Kidney (tissue), 13 donors: ENCODE measurements at regions not wholly inside any gene's neighbourhood (a gene's known extent, or its start where the extent isn't known, plus 50 kb on each side); places are given as distances from the start of the nearest gene placed in this dataset.

Source experiments
- DNase-seq, 5 donors: peaks; one replicate each; pipeline ENCODE4 v3.0.0-alpha.2; 2013 to 2020
- FAIRE-seq: peaks from 2 replicates; lab custom pipeline; 2012; peaks lifted over from hg19 to GRCh38; lab: Jason Lieb, UNC
- H3K27ac ChIP-seq, 2 donors: one replicate each; pipeline ENCODE4 v1.7.0; 2013; ENCODE audit warnings: low read depth in 2 of 2, low read length in 2 of 2, inconsistent platforms in 1 of 2
- H3K27me3 ChIP-seq: one replicate; pipeline ENCODE4 v1.7.1; 2013; ENCODE audit warnings: low read length, inconsistent platforms; ENCODE audit not compliant: control insufficient read depth, insufficient read depth
- H3K36me3 ChIP-seq, 3 donors: one replicate each; pipeline versions ENCODE4 v1.7.0 to v1.7.1; 2013; ENCODE audit warnings: low read length in 3 of 3, control low read depth in 1 of 3, inconsistent platforms in 1 of 3; ENCODE audit not compliant: insufficient read depth in 3 of 3, control insufficient read depth in 2 of 3
- H3K4me1 ChIP-seq, 3 donors: one replicate each; pipeline versions ENCODE4 v1.7.0 to v1.7.1; 2013; ENCODE audit warnings: low read length in 3 of 3, inconsistent platforms in 1 of 3, low read depth in 1 of 3; ENCODE audit not compliant: control insufficient read depth in 2 of 3, insufficient read depth in 2 of 3
- H3K4me3 ChIP-seq, 3 donors: one replicate each; pipeline versions ENCODE4 v1.7.0 to v1.8.1; 2013; ENCODE audit warnings: low read length in 3 of 3, control low read depth in 1 of 3, inconsistent platforms in 1 of 3
- H3K9ac ChIP-seq, 3 donors: one replicate each; pipeline versions ENCODE4 v1.7.0 to v1.7.1; 2013; ENCODE audit warnings: low read length in 3 of 3, control low read depth in 1 of 3, inconsistent platforms in 1 of 3
- H3K9me3 ChIP-seq, 3 donors: one replicate each; pipeline versions ENCODE4 v1.7.0 to v1.7.1; 2013; ENCODE audit warnings: low read length in 3 of 3, control low read depth in 1 of 3, inconsistent platforms in 1 of 3; ENCODE audit not compliant: control insufficient read depth in 2 of 3, insufficient read depth in 1 of 3
- intact Hi-C: fragments of 100-400 bp; cut with DNase I; formaldehyde crosslinking; loops from one replicate; pipeline ENCODE4 v1.11.1; 2022
- TF ChIP-seq, protein P1 (sequence below): IDR thresholded peaks from 3 replicates; pipeline ENCODE4 v1.5.1; 2012; ENCODE audit warnings: mild to moderate bottlenecking, moderate library complexity, borderline replicate concordance; ENCODE audit not compliant: insufficient read depth; ENCODE audit errors: extremely low read depth
- donor health status: control.
- donor health status: control.
- donor health status: control.
- donor health status: control.
- donor health status: control.
- donor health status: DM: yes; HTN: yes; CAD: no.
- donor health status: Normal renal cell carcinoma (clear cell type).

DNA sequence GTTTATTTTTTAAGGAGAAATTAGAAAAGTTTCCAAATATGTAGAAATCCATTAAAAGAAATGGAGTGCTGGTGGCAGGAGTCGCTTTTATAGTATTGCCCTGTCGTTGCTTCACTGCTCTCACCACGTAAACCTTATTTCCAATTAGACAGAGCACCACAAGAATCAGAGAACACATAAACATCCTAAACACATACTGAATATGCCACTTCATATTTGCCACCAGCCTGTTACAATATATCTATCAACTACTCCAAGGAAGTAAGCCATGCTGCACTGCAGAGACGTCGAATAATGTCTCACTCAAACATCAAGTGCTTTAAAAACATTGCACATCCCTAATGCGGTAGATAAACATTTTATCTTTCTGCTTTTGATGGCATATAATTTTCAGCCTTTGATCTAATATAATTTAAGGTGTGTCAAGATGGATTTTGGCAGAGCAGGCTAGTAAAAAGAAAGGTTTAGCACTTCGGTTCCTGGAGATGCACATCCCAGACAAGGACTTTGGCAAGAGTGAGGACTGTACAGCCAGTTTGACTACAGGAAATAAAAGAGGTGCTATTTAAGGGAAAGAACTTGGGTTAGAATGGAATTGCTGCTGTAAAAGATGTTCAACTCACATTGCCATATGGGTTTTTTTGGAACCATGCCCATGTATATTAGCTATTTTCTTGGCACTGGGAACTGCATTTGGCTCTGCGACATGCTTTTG, 932.3 kb downstream of the EFNB2 start:
- DNase-seq (no peak), FAIRE-seq (no peak)
- Histone ChIP-seq H3K4me3 (no peak overlapping the region), H3K27ac (no peak overlapping the region), H3K27me3 (no peaks in the 10 kb centered on the region), H3K36me3 (no peaks in the 10 kb centered on the region), H3K4me1 (no peaks in the 10 kb centered on the region), H3K9ac (no peak overlapping the region), H3K9me3 (no peaks in the 10 kb centered on the region)
- intact Hi-C loops = no loop called here
- TF ChIP-seq, protein P1, sequence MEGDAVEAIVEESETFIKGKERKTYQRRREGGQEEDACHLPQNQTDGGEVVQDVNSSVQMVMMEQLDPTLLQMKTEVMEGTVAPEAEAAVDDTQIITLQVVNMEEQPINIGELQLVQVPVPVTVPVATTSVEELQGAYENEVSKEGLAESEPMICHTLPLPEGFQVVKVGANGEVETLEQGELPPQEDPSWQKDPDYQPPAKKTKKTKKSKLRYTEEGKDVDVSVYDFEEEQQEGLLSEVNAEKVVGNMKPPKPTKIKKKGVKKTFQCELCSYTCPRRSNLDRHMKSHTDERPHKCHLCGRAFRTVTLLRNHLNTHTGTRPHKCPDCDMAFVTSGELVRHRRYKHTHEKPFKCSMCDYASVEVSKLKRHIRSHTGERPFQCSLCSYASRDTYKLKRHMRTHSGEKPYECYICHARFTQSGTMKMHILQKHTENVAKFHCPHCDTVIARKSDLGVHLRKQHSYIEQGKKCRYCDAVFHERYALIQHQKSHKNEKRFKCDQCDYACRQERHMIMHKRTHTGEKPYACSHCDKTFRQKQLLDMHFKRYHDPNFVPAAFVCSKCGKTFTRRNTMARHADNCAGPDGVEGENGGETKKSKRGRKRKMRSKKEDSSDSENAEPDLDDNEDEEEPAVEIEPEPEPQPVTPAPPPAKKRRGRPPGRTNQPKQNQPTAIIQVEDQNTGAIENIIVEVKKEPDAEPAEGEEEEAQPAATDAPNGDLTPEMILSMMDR = no peak

DNA sequence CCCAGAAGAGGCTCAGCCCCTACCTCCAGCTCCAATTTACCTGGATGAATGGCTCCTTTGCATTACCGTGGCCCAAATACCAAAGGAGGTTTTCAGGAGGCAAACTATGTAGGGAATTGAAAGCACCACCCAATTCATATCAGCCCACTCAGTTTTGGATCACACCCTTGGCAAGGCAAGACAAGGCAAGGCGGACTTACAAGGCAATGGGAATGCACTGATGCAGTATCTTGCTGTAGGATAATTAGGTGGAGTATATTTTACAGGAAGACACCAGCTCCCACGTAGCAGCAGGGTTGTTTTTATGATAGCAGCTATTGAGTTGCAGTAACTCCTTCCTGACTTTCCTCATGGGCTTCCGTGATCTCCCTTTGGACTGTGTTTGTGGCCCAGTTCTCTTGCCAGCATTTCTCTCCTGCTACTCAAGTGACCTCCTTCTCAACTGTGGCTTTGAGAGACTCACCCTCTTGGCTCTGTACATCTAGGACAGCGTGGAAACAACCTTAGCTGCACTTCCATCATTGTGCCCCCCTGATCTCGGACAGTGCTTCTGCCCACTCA, 935.9 kb downstream of the EFNB2 start:
- TF ChIP-seq, protein P1 = no peak
- intact Hi-C loops = no loop called here
- no peak overlapping the region for H3K9ac ChIP-seq
- DNase-seq (peak in 1 of 5 donors; percentile 25), FAIRE-seq (no peak)
- no peaks in the 10 kb centered on the region for H3K9me3 ChIP-seq
- H3K4me3 ChIP-seq = no peak overlapping the region
- no peaks in the 10 kb centered on the region for H3K4me1 ChIP-seq
- H3K27ac ChIP-seq = no peak overlapping the region
- no peaks in the 10 kb centered on the region for H3K27me3 ChIP-seq
- H3K36me3 ChIP-seq = no peaks in the 10 kb centered on the region

DNA sequence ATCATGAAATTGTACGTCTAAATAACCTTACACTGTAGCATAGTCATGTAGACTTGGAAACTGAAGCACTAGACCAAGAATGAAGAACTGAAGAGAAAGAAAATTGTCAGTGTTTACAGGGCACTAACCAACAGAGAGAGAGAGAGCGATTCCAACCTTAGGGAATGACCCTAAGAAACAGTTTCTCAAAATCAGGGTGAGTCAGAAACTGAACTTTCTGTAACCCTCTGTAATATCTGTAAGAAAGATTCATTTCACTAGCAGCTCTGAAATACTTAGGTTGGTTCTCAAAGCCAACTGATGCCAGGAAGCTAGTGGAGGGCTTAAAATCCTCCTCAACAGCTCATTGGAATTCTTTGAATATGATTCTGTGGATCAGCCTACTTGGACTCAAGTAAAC, 936.9 kb downstream of the EFNB2 start:
- no peaks in the 10 kb centered on the region for H3K9me3 ChIP-seq
- H3K4me1 ChIP-seq = no peaks in the 10 kb centered on the region
- H3K4me3 ChIP-seq = no peak overlapping the region
- intact Hi-C loops = no loop called here
- H3K27me3 ChIP-seq = no peaks in the 10 kb centered on the region
- TF ChIP-seq, protein P1 = no peak
- no peak overlapping the region for H3K27ac ChIP-seq
- FAIRE-seq (no peak), DNase-seq (no peak)
- H3K36me3 ChIP-seq = no peaks in the 10 kb centered on the region
- H3K9ac ChIP-seq = no peak overlapping the region
